ENCODE measurements at regions not wholly inside any gene's neighbourhood (a gene's known extent, or its start where the extent isn't known, plus 50 kb on each side); places are given as distances from the start of the nearest gene placed in this dataset.

DNA sequence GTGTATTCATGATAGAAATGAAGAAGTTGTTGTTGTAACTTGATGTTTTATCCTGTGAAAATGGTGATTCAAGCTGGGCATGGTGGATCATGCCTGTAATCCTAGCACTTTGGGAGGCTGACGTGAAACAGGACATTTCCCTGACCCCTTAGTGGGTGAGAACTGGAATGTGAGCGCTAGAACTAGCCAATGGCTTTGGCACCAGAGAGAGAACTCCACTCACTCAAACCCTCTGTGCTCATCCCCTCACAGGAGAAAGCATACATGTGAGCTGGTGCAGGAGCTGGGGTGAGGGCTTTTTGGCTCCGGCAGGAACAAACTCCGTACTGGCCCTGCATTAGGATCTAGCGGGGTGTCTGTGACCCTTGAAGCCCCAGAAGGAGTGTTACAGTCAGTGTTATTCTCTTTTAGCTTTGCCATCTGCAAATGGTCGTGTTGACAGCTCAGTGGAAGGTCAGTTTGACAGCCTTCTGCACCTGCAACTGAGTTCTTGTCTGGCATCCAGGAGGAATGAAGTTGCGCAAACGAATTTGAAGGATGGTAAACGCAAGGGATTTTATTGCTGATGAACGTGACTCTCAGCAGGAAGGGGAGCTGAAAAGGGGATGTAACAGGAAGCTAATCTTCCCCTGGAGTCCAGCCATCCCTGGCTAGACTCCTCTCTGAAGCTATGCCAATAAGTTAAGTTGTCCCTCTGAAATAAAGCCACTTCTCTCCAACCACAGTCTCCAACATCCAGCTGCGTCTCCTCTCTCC is 1016.6 kb upstream of the CADM2 start:
- TF ChIP-seq RARB (CRISPR knock-in tag; IDR thresholded peaks at IDR 0.05) (no peak), ESRRG (CRISPR knock-in tag; IDR thresholded peaks at IDR 0.05) (no peak), ZFP30 (CRISPR knock-in tag; IDR thresholded peaks at IDR 0.05) (no peak), CSDC2 (CRISPR knock-in tag; IDR thresholded peaks at IDR 0.05) (no peak), PPARA (CRISPR knock-in tag; IDR thresholded peaks at IDR 0.05; ENCODE audit: borderline replicate concordance) (no peak), ARNTL (CRISPR knock-in tag; IDR thresholded peaks at IDR 0.05; ENCODE audit: borderline replicate concordance, low read depth) (no peak), ZNF70 (CRISPR knock-in tag; IDR thresholded peaks at IDR 0.05) (no peak), TCF4 (CRISPR knock-in tag; IDR thresholded peaks at IDR 0.05; ENCODE audit: borderline replicate concordance) (no peak), BACH2 (CRISPR knock-in tag; IDR thresholded peaks at IDR 0.05; ENCODE audit: borderline replicate concordance) (no peak), SNAI2 (CRISPR knock-in tag; IDR thresholded peaks at IDR 0.05) (no peak), ZFP3 (CRISPR knock-in tag; IDR thresholded peaks at IDR 0.05) (no peak), GLIS3 (CRISPR knock-in tag; IDR thresholded peaks at IDR 0.05) (no peak)
- TF ChIP-seq, protein P1, sequence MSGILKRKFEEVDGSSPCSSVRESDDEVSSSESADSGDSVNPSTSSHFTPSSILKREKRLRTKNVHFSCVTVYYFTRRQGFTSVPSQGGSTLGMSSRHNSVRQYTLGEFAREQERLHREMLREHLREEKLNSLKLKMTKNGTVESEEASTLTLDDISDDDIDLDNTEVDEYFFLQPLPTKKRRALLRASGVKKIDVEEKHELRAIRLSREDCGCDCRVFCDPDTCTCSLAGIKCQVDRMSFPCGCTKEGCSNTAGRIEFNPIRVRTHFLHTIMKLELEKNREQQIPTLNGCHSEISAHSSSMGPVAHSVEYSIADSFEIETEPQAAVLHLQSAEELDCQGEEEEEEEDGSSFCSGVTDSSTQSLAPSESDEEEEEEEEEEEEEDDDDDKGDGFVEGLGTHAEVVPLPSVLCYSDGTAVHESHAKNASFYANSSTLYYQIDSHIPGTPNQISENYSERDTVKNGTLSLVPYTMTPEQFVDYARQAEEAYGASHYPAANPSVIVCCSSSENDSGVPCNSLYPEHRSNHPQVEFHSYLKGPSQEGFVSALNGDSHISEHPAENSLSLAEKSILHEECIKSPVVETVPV (CRISPR knock-in tag; IDR thresholded peaks at IDR 0.05), result no peak
- TF ChIP-seq, protein P2, sequence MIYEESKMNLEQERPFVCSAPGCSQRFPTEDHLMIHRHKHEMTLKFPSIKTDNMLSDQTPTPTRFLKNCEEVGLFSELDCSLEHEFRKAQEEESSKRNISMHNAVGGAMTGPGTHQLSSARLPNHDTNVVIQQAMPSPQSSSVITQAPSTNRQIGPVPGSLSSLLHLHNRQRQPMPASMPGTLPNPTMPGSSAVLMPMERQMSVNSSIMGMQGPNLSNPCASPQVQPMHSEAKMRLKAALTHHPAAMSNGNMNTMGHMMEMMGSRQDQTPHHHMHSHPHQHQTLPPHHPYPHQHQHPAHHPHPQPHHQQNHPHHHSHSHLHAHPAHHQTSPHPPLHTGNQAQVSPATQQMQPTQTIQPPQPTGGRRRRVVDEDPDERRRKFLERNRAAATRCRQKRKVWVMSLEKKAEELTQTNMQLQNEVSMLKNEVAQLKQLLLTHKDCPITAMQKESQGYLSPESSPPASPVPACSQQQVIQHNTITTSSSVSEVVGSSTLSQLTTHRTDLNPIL (CRISPR knock-in tag; IDR thresholded peaks at IDR 0.05; ENCODE audit: low read depth), result no peak
- TF ChIP-seq, protein P3, sequence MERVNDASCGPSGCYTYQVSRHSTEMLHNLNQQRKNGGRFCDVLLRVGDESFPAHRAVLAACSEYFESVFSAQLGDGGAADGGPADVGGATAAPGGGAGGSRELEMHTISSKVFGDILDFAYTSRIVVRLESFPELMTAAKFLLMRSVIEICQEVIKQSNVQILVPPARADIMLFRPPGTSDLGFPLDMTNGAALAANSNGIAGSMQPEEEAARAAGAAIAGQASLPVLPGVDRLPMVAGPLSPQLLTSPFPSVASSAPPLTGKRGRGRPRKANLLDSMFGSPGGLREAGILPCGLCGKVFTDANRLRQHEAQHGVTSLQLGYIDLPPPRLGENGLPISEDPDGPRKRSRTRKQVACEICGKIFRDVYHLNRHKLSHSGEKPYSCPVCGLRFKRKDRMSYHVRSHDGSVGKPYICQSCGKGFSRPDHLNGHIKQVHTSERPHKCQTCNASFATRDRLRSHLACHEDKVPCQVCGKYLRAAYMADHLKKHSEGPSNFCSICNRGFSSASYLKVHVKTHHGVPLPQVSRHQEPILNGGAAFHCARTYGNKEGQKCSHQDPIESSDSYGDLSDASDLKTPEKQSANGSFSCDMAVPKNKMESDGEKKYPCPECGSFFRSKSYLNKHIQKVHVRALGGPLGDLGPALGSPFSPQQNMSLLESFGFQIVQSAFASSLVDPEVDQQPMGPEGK (CRISPR knock-in tag; IDR thresholded peaks at IDR 0.05; ENCODE audit: borderline replicate concordance), result no peak
- TF ChIP-seq, protein P4, sequence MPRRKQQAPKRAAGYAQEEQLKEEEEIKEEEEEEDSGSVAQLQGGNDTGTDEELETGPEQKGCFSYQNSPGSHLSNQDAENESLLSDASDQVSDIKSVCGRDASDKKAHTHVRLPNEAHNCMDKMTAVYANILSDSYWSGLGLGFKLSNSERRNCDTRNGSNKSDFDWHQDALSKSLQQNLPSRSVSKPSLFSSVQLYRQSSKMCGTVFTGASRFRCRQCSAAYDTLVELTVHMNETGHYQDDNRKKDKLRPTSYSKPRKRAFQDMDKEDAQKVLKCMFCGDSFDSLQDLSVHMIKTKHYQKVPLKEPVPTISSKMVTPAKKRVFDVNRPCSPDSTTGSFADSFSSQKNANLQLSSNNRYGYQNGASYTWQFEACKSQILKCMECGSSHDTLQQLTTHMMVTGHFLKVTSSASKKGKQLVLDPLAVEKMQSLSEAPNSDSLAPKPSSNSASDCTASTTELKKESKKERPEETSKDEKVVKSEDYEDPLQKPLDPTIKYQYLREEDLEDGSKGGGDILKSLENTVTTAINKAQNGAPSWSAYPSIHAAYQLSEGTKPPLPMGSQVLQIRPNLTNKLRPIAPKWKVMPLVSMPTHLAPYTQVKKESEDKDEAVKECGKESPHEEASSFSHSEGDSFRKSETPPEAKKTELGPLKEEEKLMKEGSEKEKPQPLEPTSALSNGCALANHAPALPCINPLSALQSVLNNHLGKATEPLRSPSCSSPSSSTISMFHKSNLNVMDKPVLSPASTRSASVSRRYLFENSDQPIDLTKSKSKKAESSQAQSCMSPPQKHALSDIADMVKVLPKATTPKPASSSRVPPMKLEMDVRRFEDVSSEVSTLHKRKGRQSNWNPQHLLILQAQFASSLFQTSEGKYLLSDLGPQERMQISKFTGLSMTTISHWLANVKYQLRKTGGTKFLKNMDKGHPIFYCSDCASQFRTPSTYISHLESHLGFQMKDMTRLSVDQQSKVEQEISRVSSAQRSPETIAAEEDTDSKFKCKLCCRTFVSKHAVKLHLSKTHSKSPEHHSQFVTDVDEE (CRISPR knock-in tag; IDR thresholded peaks at IDR 0.05), result no peak
- no peak for ATAC-seq

DNA sequence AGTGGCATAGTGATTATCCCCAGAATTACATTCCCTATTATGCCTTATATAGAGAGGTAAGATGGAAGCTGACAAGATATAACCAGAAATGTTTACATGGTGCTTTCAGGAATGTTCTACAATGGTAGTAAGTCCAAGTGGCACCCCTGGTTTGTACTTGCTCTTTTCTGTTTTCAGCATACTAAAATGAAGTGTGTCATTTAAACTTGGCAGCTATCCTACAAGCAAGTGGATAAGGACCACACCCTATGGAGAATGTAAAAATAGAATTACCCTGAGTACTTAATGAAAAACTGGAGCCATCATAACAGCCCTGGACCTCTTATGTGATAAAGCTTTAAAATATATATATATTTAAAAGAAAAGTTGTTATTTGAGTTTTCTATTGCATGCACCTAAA is 1012.7 kb upstream of the CADM2 start:
- TF ChIP-seq, protein P2 (CRISPR knock-in tag; IDR thresholded peaks at IDR 0.05; ENCODE audit: low read depth), result no peak
- TF ChIP-seq OSR1 (CRISPR knock-in tag; IDR thresholded peaks at IDR 0.05) (no peak), ESRRG (CRISPR knock-in tag; IDR thresholded peaks at IDR 0.05) (no peak), ISL1 (CRISPR knock-in tag; IDR thresholded peaks at IDR 0.05) (no peak), RARB (CRISPR knock-in tag; IDR thresholded peaks at IDR 0.05) (no peak), ZNF8 (CRISPR knock-in tag; IDR thresholded peaks at IDR 0.05) (no peak), ZNF565 (CRISPR knock-in tag; conservative IDR thresholded peaks at IDR 0.05; ENCODE audit: low read depth) (no peak), CSDC2 (CRISPR knock-in tag; IDR thresholded peaks at IDR 0.05) (no peak), ZFP30 (CRISPR knock-in tag; IDR thresholded peaks at IDR 0.05) (no peak), ZNF70 (CRISPR knock-in tag; IDR thresholded peaks at IDR 0.05) (no peak), TCF4 (CRISPR knock-in tag; IDR thresholded peaks at IDR 0.05; ENCODE audit: borderline replicate concordance) (no peak), PPARA (CRISPR knock-in tag; IDR thresholded peaks at IDR 0.05; ENCODE audit: borderline replicate concordance) (no peak), ARNTL (CRISPR knock-in tag; IDR thresholded peaks at IDR 0.05; ENCODE audit: borderline replicate concordance, low read depth) (no peak), ZFP3 (CRISPR knock-in tag; IDR thresholded peaks at IDR 0.05) (no peak)
- TF ChIP-seq, protein P1 (CRISPR knock-in tag; IDR thresholded peaks at IDR 0.05), result no peak
- TF ChIP-seq, protein P3 (CRISPR knock-in tag; IDR thresholded peaks at IDR 0.05; ENCODE audit: borderline replicate concordance), result no peak
- TF ChIP-seq, protein P4 (CRISPR knock-in tag; IDR thresholded peaks at IDR 0.05), result no peak
- no peak for ATAC-seq
